ENCODE measurements at regions not wholly inside any gene's neighbourhood (a gene's known extent, or its start where the extent isn't known, plus 50 kb on each side); places are given as distances from the start of the nearest gene placed in this dataset.

DNA sequence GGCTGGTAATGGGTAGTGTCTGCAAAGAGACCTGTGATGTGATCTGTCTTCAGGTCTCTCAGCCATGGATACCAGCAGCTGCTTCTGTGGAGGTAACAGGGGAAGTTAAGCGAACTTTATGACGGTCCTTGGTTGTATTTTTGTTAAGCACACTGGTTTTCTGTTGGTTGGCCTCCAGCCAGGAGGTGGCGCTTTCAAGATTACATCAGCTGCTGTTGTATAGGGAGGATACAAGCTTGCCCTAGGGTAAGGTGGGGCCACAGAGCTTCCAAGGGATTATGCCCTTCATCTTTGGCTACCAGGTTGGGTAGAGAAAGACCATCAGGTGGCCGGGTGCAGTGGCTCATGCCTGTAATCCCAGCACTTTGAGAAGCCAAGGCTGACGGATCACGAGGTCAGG lies 834.2 kb upstream of the GALNTL6 start:
- H3K4me3 ChIP-seq: no peak overlapping the region
- peaks cover 0 to 14% (median 0%) of the 10 kb centered on the region in 11 donors for H3K9me3 ChIP-seq
- no peak for ATAC-seq
- intact Hi-C loops (cut with DNase I): no loop called here
- H3K4me1 ChIP-seq: no peaks in the 10 kb centered on the region
- H3K27ac ChIP-seq: no peak overlapping the region
- TF ChIP-seq, protein P1, sequence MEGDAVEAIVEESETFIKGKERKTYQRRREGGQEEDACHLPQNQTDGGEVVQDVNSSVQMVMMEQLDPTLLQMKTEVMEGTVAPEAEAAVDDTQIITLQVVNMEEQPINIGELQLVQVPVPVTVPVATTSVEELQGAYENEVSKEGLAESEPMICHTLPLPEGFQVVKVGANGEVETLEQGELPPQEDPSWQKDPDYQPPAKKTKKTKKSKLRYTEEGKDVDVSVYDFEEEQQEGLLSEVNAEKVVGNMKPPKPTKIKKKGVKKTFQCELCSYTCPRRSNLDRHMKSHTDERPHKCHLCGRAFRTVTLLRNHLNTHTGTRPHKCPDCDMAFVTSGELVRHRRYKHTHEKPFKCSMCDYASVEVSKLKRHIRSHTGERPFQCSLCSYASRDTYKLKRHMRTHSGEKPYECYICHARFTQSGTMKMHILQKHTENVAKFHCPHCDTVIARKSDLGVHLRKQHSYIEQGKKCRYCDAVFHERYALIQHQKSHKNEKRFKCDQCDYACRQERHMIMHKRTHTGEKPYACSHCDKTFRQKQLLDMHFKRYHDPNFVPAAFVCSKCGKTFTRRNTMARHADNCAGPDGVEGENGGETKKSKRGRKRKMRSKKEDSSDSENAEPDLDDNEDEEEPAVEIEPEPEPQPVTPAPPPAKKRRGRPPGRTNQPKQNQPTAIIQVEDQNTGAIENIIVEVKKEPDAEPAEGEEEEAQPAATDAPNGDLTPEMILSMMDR (IDR thresholded peaks at IDR 0.05): no peak
- no peaks in the 10 kb centered on the region for H3K36me3 ChIP-seq
- no peaks in the 10 kb centered on the region for H3K27me3 ChIP-seq
- 86 to 91% methylated on average over 6 of the region's 6 CpGs for WGBS, 2 donors
- DNase-seq: no peak

DNA sequence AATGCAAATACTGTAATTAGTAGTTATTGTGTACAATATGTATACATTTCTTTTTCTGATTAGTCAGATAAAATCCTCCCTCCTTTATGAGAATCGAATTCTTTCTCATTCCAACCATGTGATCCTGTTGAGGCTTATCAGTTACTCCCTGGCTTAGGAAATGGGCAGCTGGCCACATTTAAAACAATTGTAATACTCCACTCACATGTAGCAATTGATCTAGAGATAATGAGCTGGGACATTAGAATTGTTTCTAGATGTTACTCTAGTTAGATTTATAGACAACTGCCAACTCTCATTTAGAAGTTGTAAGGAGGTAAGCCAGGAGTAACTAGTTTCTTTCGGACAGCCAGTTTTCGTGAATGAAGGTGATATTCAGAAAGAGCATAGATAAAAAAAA lies 859.3 kb upstream of the AADAT start:
- TF ChIP-seq, protein P1 (IDR thresholded peaks at IDR 0.05): no peak

DNA sequence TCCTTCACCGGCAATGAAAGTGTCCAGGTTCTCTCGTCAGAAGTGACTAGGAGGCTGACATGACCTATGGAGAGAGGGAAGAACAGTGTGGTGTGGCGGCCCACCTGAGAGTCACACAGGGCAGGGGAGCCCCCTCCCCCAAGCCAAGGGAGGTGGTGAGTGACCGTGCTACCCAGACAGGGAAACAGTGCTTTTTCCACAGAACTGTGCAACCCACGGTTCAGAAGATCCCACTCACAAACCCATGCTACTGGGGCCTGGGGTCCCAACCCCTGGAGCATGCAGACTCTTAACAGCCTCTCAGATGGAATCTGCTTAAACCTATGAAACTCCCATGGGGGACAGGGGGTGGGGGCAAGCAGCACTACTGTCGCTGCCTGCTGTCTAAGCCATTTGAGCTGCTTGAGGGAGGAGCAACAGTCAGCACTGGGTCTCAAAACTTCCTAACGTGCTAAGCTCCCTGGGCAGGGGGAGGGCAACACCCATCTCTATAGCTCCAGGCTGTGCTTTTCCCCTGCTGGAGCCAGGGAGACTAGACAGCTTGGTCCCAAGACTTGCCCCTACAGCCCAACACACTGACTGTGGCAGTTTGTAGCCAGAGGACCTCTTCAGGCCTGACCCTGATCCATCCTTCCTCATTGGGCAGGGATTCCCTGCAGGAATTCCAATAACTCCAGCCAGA lies 850.4 kb upstream of the AADAT start:
- intact Hi-C loops (cut with DNase I): no loop called here
- H3K9me3 ChIP-seq: peaks cover 0 to 28% (median 5%) of the 10 kb centered on the region in 11 donors
- TF ChIP-seq, protein P1 (IDR thresholded peaks at IDR 0.05): no peak
- ATAC-seq (no peak), DNase-seq (no peak)
- H3K4me1 ChIP-seq: no peaks in the 10 kb centered on the region
- no peak overlapping the region for H3K4me3 ChIP-seq
- H3K27ac ChIP-seq: no peak overlapping the region
- no peaks in the 10 kb centered on the region for H3K27me3 ChIP-seq
- H3K36me3 ChIP-seq: no peaks in the 10 kb centered on the region
- WGBS, 2 donors: 68 to 71% methylated on average over 7 of the region's 7 CpGs

More for the DNA sequence above, 859.3 kb upstream of the AADAT start:
- no peak overlapping the region for H3K27ac ChIP-seq
- no peak for DNase-seq
- intact Hi-C loops (cut with DNase I): no loop called here
- 65 to 68% methylated on average over 3 of the region's 3 CpGs for whole genome bisulfite sequencing, 2 donors
- H3K4me3 ChIP-seq: no peak overlapping the region
- no peaks in the 10 kb centered on the region for H3K36me3 ChIP-seq
- H3K4me1 ChIP-seq: no peaks in the 10 kb centered on the region
- ATAC-seq: no peak
- no peaks in the 10 kb centered on the region for H3K27me3 ChIP-seq
- H3K9me3 ChIP-seq: no peaks in the 10 kb centered on the region

DNA sequence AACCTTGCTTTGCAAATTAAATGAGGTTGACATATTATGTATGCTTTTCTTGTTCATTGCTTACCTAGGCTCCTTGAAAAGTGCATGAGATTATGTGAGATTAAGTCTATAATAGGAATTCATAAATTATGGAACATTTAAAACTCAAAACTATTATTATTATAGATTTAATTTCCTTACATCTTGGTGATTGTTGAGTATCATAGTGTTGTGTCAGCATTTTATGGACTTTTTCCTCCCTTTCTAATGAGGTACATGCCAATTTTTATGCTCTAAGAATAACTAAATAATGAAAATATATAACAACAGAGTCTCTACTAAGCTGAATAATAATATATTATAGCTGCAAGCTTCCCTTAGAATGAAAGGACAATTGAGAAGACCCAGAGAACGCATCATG lies 848.8 kb upstream of the AADAT start:
- WGBS, 2 donors: 60 to 61% methylated on average over 1 of the region's 1 CpG
- Histone ChIP-seq H3K36me3 (no peaks in the 10 kb centered on the region), H3K9me3 (peaks cover 0 to 28% (median 5%) of the 10 kb centered on the region in 11 donors), H3K27me3 (no peaks in the 10 kb centered on the region), H3K4me1 (no peaks in the 10 kb centered on the region), H3K4me3 (no peak overlapping the region), H3K27ac (no peak overlapping the region)
- DNase-seq (no peak), ATAC-seq (no peak)
- intact Hi-C loops (cut with DNase I): no loop called here
- TF ChIP-seq, protein P1 (IDR thresholded peaks at IDR 0.05): no peak

Measured in heart right ventricle (tissue), 16 donors.